NB4 (cell line): ENCODE measurements at regions not wholly inside any gene's neighbourhood (a gene's known extent, or its start where the extent isn't known, plus 50 kb on each side); places are given as distances from the start of the nearest gene placed in this dataset.

ENCODE experiments used
- CTCF ChIP-seq: IDR thresholded peaks from one replicate; pipeline ENCODE4 v1.5.1; 2012; ENCODE audit warnings: low read depth, low read length
- MAX ChIP-seq: IDR thresholded peaks from 2 replicates; pipeline ENCODE4 v1.6.1; 2011; ENCODE audit warnings: low read depth, low read length
- POLR2A ChIP-seq: IDR thresholded peaks from 2 replicates; pipeline ENCODE4 v1.6.1; 2011; ENCODE audit warnings: mild to moderate bottlenecking; ENCODE audit not compliant: insufficient read length; ENCODE audit errors: extremely low read depth

DNA sequence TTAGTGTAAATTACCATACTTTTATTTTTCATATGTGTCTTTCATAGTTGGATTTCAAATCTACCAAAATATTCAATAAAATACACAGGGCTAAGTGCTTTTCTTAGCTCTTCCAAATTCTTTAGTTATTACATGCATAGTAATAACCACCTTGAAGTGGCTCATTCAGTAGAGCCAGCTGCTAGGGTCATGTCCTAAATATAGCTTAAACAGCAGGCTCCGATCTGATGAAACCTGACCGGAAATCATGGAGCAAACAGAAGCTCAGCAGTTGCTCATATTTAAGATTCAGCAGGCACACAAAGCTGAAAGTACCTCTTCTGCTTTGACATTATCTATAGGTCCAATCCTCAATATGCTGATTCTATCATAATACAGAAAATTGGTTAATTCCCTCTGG, 1470.4 kb downstream of the ADGRL3 start:
- TF ChIP-seq CTCF (no peak), MAX (no peak), POLR2A (no peak)
